ENCODE measurements at regions not wholly inside any gene's neighbourhood (a gene's known extent, or its start where the extent isn't known, plus 50 kb on each side); places are given as distances from the start of the nearest gene placed in this dataset.
A peak's percentile ranks its signal among the peaks of the same experiment; 100 is the strongest.

GRCh38 chr2:39513641-39514094, 76.6 kb upstream of the MAP4K3 start:
- H3K27me3 Mint-ChIP-seq (ENCODE audit: low read depth) = no peaks in the 10 kb centered on the region
- no peaks in the 10 kb centered on the region for H3K36me3 Mint-ChIP-seq (ENCODE audit: low read depth)
- H3K4me1 Mint-ChIP-seq (ENCODE audit: low read depth) = peaks cover 55% of the 10 kb centered on the region
- peak; percentile 87 for TF ChIP-seq CTCF (IDR thresholded peaks at IDR 0.05)
- no peaks in the 10 kb centered on the region for H3K9me3 Mint-ChIP-seq (ENCODE audit: low read depth)
- no peak for DNase-seq (ENCODE audit: low spot score)
- H3K27ac Mint-ChIP-seq (ENCODE audit: unreplicated experiment) = peak overlapping the region; percentile 78
- H3K4me3 Mint-ChIP-seq (ENCODE audit: unreplicated experiment) = no peak overlapping the region

GRCh38 chr2:39514825-39515224, 77.7 kb upstream of the MAP4K3 start:
- no peak for TF ChIP-seq CTCF (IDR thresholded peaks at IDR 0.05)
- no peaks in the 10 kb centered on the region for H3K9me3 Mint-ChIP-seq (ENCODE audit: low read depth)
- H3K27ac Mint-ChIP-seq (ENCODE audit: unreplicated experiment) = no peak overlapping the region
- H3K27me3 Mint-ChIP-seq (ENCODE audit: low read depth) = no peaks in the 10 kb centered on the region
- H3K4me1 Mint-ChIP-seq (ENCODE audit: low read depth) = peaks cover 53% of the 10 kb centered on the region
- H3K36me3 Mint-ChIP-seq (ENCODE audit: low read depth) = no peaks in the 10 kb centered on the region
- DNase-seq (ENCODE audit: low spot score) = no peak
- H3K4me3 Mint-ChIP-seq (ENCODE audit: unreplicated experiment) = no peak overlapping the region

- no peak overlapping the region for H3K4me3 Mint-ChIP-seq (ENCODE audit: unreplicated experiment)
- no peak for TF ChIP-seq CTCF (IDR thresholded peaks at IDR 0.05)
- no peak overlapping the region for H3K27ac Mint-ChIP-seq (ENCODE audit: unreplicated experiment)
- no peaks in the 10 kb centered on the region for H3K36me3 Mint-ChIP-seq (ENCODE audit: low read depth)
- H3K4me1 Mint-ChIP-seq (ENCODE audit: low read depth) = peaks cover 57% of the 10 kb centered on the region
- H3K9me3 Mint-ChIP-seq (ENCODE audit: low read depth) = no peaks in the 10 kb centered on the region
- H3K27me3 Mint-ChIP-seq (ENCODE audit: low read depth) = no peaks in the 10 kb centered on the region
- DNase-seq (ENCODE audit: low spot score) = no peak
Observed at GRCh38 chr2:39515273-39515896, 78.3 kb upstream of the MAP4K3 start.

GRCh38 chr2:39515897-39516346, 78.8 kb upstream of the MAP4K3 start:
- peaks cover 57% of the 10 kb centered on the region for H3K4me1 Mint-ChIP-seq (ENCODE audit: low read depth)
- no peak for DNase-seq (ENCODE audit: low spot score)
- no peaks in the 10 kb centered on the region for H3K36me3 Mint-ChIP-seq (ENCODE audit: low read depth)
- TF ChIP-seq CTCF (IDR thresholded peaks at IDR 0.05) = no peak
- no peak overlapping the region for H3K27ac Mint-ChIP-seq (ENCODE audit: unreplicated experiment)
- H3K9me3 Mint-ChIP-seq (ENCODE audit: low read depth) = no peaks in the 10 kb centered on the region
- no peaks in the 10 kb centered on the region for H3K27me3 Mint-ChIP-seq (ENCODE audit: low read depth)
- no peak overlapping the region for H3K4me3 Mint-ChIP-seq (ENCODE audit: unreplicated experiment)

- H3K4me3 Mint-ChIP-seq (ENCODE audit: unreplicated experiment) = no peak overlapping the region
- H3K4me1 Mint-ChIP-seq (ENCODE audit: low read depth) = peaks cover 53% of the 10 kb centered on the region
- no peaks in the 10 kb centered on the region for H3K36me3 Mint-ChIP-seq (ENCODE audit: low read depth)
- H3K9me3 Mint-ChIP-seq (ENCODE audit: low read depth) = no peaks in the 10 kb centered on the region
- no peak for DNase-seq (ENCODE audit: low spot score)
- TF ChIP-seq CTCF (IDR thresholded peaks at IDR 0.05) = peak; percentile 49
- H3K27me3 Mint-ChIP-seq (ENCODE audit: low read depth) = no peaks in the 10 kb centered on the region
- no peak overlapping the region for H3K27ac Mint-ChIP-seq (ENCODE audit: unreplicated experiment)
Observed at GRCh38 chr2:39516347-39517101, 79.4 kb upstream of the MAP4K3 start.
